Activated CD4-positive, alpha-beta T cell treated with anti-CD3 and anti-CD28 coated beads for 36 hours (primary cell): ENCODE measurements at regions not wholly inside any gene's neighbourhood (a gene's known extent, or its start where the extent isn't known, plus 50 kb on each side); places are given as distances from the start of the nearest gene placed in this dataset.

Source experiments
- ATAC-seq: fragments of 200-7000 bp; cut with Tn5 transposase; one replicate; pipeline ENCODE4 v1.10.0; 2021; ENCODE audit warnings: mild to moderate bottlenecking, moderate library complexity
- CTCF ChIA-PET: fragments of 350-600 bp; sonication (Branson Sonifier 250); formaldehyde crosslinking; loops from one replicate; lab custom pipeline; 2021; ENCODE audit warnings: antibody characterized with exemption; lab: Charles Lee
- POLR2A ChIA-PET: fragments of 350-600 bp; sonication (Branson Sonifier 250); formaldehyde crosslinking; loops from one replicate; lab custom pipeline; 2021; ENCODE audit warnings: antibody characterized with exemption, inconsistent platforms; lab: Charles Lee
- DNase-seq: peaks from one replicate; pipeline ENCODE4 v3.0.0-alpha.2; 2020
- H3K27ac Mint-ChIP-seq: one replicate; pipeline ENCODE4 v1.8.0; 2021; ENCODE audit warnings: mixed read lengths
- H3K27me3 Mint-ChIP-seq: one replicate; pipeline ENCODE4 v1.8.0; 2021; ENCODE audit warnings: mixed read lengths
- H3K36me3 Mint-ChIP-seq: one replicate; pipeline ENCODE4 v1.8.0; 2021; ENCODE audit warnings: low read depth, mixed read lengths
- H3K4me1 Mint-ChIP-seq: one replicate; pipeline ENCODE4 v1.8.0; 2021; ENCODE audit warnings: mixed read lengths
- H3K4me3 Mint-ChIP-seq: one replicate; pipeline ENCODE4 v1.8.0; 2021; ENCODE audit warnings: mild to moderate bottlenecking, moderate library complexity, mixed read lengths
- H3K9me3 Mint-ChIP-seq: one replicate; pipeline ENCODE4 v1.8.0; 2021; ENCODE audit warnings: low read depth, mixed read lengths
- intact Hi-C, 2 experiments: fragments of 100-400 bp; cut with DNase I in 1 of 2; cut with micrococcal nuclease in 1 of 2; formaldehyde crosslinking; loops; one replicate each; pipeline versions ENCODE4 v1.14.2 to v1.15.1; 2022 to 2024; cut with DNase I, micrococcal nuclease

DNA sequence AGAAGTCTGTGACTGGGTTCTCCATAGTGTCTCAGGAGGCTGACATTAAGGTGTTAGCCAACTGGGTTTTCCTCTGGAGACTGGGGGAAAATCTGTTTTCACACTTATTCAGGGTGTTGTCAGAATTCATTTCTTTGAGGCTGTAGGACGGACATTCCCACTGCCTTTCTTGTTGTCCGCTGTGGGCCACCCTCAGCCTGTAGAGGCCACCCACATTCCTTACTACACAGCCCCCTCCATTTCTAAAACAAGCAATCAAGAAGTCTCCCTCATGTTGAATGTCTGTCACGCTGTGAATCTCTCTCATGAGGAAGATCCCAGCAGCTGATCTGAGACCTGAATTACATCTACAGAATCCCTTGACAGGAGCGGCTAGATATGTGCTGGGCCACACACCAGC, 295.5 kb upstream of the RUNX1 start:
- DNase-seq (no peak), ATAC-seq (no peak)
- Mint-ChIP-seq H3K27me3 (peaks cover 3% of the 10 kb centered on the region), H3K9me3 (no peaks in the 10 kb centered on the region), H3K4me3 (no peak overlapping the region), H3K36me3 (no peaks in the 10 kb centered on the region), H3K27ac (peak overlapping the region; percentile 7), H3K4me1 (peaks cover 37% of the 10 kb centered on the region)
- intact Hi-C loops, result loop anchor here (5.0 kb wide), 3 partner anchors 87 to 537 kb away; no protein-coding TSS in a partner anchor
- ChIA-PET CTCF (interaction anchor here (0.6 to 0.7 kb wide), 2 partner anchors 60 to 69 kb away, joined by 3 read pairs; no protein-coding TSS in a partner anchor), POLR2A (no interaction called here)

DNA sequence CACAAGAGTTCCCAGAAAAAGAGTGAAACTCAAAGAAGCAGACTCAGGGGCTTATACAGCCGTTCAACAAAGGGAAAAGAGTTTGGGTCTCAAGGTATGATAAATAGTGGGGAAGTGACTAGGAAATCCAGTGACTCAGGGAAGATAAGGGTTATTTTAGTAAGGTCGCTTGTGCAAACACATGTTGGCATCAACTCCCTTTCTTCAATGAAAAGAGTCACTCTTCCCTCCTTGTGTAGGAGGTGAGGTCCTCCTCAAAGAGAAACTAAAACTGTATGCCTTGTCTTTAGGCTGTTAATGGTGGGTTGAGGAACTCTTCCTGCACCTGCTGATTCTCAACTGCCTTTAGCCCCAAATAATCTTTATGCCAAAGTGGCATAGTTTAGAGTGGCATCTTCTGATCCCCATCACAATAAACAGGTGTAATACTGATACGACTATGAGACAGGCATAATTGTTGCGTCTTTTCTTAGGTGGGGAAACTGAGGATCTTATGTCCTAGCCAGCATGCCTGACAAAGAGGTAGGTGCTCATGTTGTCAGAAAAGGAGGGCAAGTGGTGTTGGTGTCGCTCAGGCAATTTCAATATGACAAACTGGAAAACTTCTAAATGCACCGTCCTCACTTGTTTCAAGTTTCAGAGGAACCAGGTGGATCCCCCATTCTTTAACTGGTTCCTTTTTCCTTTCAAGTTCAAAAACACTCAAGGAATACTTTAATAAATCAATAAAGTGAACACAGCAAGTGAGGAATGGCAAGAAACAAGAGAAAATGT, 294.1 kb upstream of the RUNX1 start:
- Mint-ChIP-seq H3K27ac (peak overlapping the region; percentile 94), H3K9me3 (peaks cover 3% of the 10 kb centered on the region), H3K36me3 (no peaks in the 10 kb centered on the region), H3K4me1 (peaks cover 40% of the 10 kb centered on the region), H3K27me3 (peaks cover 3% of the 10 kb centered on the region), H3K4me3 (peak overlapping the region; percentile 59)
- CTCF ChIA-PET, result interaction anchor here (0.6 to 0.8 kb wide), 2 partner anchors 467 to 766 kb away, joined by 3 to 4 read pairs; no protein-coding TSS in a partner anchor
- POLR2A ChIA-PET, result no interaction called here
- intact Hi-C loops, result loop anchor here (1.0 to 5.0 kb wide), 15 partner anchors 8 to 536 kb away; no protein-coding TSS in a partner anchor
- peak; percentile 83 for ATAC-seq
- peak; percentile 35 for DNase-seq

DNA sequence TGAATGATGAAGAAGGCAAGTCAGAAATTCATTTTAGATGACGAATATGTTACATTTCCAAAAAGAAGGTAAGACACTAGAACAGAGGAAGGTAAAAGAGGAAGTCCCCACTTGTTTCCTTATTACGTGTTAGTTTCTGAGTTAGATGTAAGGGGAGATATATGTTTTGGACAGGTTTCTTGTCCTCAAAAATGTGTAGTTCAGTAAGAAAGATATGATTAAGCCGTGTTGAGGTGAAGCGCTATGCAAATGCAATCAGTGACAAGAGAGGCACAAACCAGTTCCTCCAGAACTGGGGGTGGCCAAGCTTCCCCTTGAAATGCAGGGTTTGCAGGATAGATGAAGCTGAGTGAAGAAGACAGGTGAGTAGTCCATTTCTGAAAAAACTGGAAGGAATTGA, 293.3 kb upstream of the RUNX1 start:
- intact Hi-C loops, result loop anchor here (1.0 to 5.0 kb wide), 12 partner anchors 85 to 535 kb away; partner anchors contain the start of gene RUNX1 (in 1 of the 2)
- H3K27me3 Mint-ChIP-seq, result peaks cover 1% of the 10 kb centered on the region
- ATAC-seq (peak; percentile 78), DNase-seq (peak; percentile 55)
- ChIA-PET CTCF (interaction anchor here (0.8 kb wide), 1 partner anchor 466 kb away, joined by 4 read pairs; no protein-coding TSS in a partner anchor), POLR2A (no interaction called here)
- peak overlapping the region; percentile 94 for H3K27ac Mint-ChIP-seq
- H3K9me3 Mint-ChIP-seq, result peaks cover 3% of the 10 kb centered on the region
- H3K4me3 Mint-ChIP-seq, result peak overlapping the region; percentile 59
- peaks cover 39% of the 10 kb centered on the region for H3K4me1 Mint-ChIP-seq
- H3K36me3 Mint-ChIP-seq, result no peaks in the 10 kb centered on the region

DNA sequence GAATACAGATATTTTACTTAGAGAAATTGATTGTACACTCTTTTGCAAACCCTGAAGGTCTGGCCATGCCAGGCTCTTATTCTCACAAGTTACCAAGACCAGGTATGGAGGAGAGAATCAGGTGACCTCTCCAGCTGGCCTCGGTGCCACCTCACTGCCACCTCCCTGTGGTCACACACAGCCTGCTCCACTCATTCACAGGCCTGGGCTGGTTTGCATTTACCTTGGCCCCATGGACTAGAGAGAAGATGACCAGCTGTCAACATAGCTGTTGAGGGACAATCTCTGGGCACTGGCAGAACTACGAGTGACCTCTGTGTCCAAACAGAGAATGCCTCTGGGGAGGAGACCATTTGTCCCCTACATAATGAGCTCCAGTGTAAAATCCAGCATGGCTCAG, 291.2 kb upstream of the RUNX1 start:
- CTCF ChIA-PET, result no interaction called here
- intact Hi-C loops, result loop anchor here (5.0 kb wide), 3 partner anchors 83 to 533 kb away; no protein-coding TSS in a partner anchor
- Mint-ChIP-seq H3K9me3 (peaks cover 3% of the 10 kb centered on the region), H3K4me3 (no peak overlapping the region), H3K27me3 (no peaks in the 10 kb centered on the region), H3K4me1 (peaks cover 48% of the 10 kb centered on the region), H3K36me3 (no peaks in the 10 kb centered on the region), H3K27ac (no peak overlapping the region)
- ATAC-seq (no peak), DNase-seq (peak; percentile 25)
- POLR2A ChIA-PET, result interaction anchor here (0.6 kb wide), 1 partner anchor 292 kb away, joined by 3 read pairs; no protein-coding TSS in a partner anchor

DNA sequence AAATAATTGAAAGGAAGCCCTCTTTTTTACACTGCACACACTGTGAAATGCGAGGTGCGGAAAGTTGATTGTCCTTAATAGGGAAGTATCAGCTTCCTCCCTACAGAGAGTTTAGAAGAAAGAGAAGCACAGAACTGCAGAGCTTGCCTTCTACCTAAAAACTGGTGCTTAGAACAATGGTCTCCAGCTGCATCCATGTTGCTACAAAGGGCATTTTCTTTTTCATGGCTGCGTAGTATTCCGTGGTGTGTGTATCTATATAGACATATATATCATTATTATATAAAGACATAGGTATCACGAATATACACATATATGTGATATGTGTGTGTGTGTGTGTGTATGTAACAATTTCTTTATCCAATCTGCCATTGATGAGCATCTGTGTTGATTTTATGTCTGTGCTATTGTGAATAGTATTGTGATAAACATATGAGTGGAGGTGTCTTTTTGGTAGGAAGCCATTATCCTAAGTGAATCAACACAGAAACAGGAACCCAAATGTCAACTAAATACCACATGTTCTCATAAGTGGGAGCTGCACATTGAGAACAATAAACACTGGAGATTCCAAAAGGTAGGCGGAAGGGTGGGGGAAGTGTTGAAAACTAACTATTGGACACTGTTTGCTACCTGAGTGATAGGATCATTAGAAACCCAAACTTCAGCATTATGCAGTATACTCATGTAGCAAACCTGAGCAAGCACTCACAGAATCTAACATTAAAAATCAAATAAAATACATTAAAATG, 290.0 kb upstream of the RUNX1 start:
- no peaks in the 10 kb centered on the region for H3K27me3 Mint-ChIP-seq
- no peak overlapping the region for H3K27ac Mint-ChIP-seq
- no peak overlapping the region for H3K4me3 Mint-ChIP-seq
- peaks cover 3% of the 10 kb centered on the region for H3K9me3 Mint-ChIP-seq
- H3K4me1 Mint-ChIP-seq, result peaks cover 49% of the 10 kb centered on the region
- intact Hi-C loops, result loop anchor here in 1 of 2 experiments (10.0 kb wide), 1 partner anchor 56 kb away; no protein-coding TSS in a partner anchor
- no peak for DNase-seq
- POLR2A ChIA-PET, result no interaction called here
- no peaks in the 10 kb centered on the region for H3K36me3 Mint-ChIP-seq
- ATAC-seq, result no peak
- CTCF ChIA-PET, result interaction anchor here (0.7 to 1.3 kb wide), 5 partner anchors 9 to 1152 kb away, joined by 3 to 4 read pairs (median 3); no protein-coding TSS in a partner anchor

DNA sequence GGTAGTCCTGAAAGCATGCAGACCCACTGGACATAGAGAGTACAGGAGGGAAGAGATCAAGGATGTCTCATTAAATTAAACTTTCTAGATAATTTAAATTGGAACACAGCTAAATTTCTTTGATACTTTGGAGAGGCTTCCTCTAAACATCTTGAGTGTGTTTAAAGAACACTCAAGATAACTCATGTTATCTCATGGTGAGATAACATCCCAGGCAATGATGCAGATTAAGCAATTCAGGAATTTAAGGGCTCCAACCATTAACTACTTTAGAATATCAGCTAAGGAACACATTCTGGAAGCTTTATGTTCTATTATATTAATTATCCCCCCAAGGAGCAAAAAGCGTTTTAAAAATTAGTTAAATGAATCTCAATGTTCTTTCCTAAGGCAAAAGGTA, 289.2 kb upstream of the RUNX1 start:
- ATAC-seq (no peak), DNase-seq (no peak)
- H3K9me3 Mint-ChIP-seq, result peaks cover 3% of the 10 kb centered on the region
- CTCF ChIA-PET, result interaction anchor here (0.7 to 1.3 kb wide), 3 partner anchors 8 to 1152 kb away, joined by 3 to 4 read pairs (median 3); no protein-coding TSS in a partner anchor
- no peak overlapping the region for H3K27ac Mint-ChIP-seq
- H3K4me1 Mint-ChIP-seq, result peaks cover 41% of the 10 kb centered on the region
- no peak overlapping the region for H3K4me3 Mint-ChIP-seq
- H3K36me3 Mint-ChIP-seq, result no peaks in the 10 kb centered on the region
- no peaks in the 10 kb centered on the region for H3K27me3 Mint-ChIP-seq
- POLR2A ChIA-PET, result no interaction called here
- intact Hi-C loops, result loop anchor here in 1 of 2 experiments (10.0 kb wide), 1 partner anchor 57 kb away; no protein-coding TSS in a partner anchor

DNA sequence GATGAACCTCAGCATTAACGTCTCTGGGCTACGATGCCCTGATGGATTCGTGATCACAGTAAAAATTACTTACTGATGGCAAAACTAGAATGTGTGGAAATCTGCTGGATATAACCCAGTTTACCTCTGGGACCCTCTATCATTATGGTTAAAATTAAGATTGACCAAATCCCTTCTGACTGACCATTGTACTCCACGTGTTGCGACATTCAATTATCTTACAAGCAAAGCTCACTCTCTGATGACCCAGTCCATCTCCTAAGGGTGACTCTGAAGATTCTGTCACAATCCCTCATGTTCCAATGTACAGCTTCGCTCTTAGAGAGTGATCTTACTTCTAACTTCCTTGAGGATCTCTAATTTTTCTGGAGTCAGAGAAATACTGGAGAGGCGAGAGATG, 288.5 kb upstream of the RUNX1 start:
- peaks cover 3% of the 10 kb centered on the region for H3K9me3 Mint-ChIP-seq
- CTCF ChIA-PET, result interaction anchor here (1.1 kb wide), 1 partner anchor 13 kb away, joined by 3 read pairs; no protein-coding TSS in a partner anchor
- H3K4me1 Mint-ChIP-seq, result peaks cover 34% of the 10 kb centered on the region
- no peak for ATAC-seq
- no peak overlapping the region for H3K27ac Mint-ChIP-seq
- no peak for DNase-seq
- no peaks in the 10 kb centered on the region for H3K27me3 Mint-ChIP-seq
- no peak overlapping the region for H3K4me3 Mint-ChIP-seq
- H3K36me3 Mint-ChIP-seq, result no peaks in the 10 kb centered on the region
- intact Hi-C loops, result loop anchor here in 1 of 2 experiments (10.0 kb wide), 1 partner anchor 57 kb away; no protein-coding TSS in a partner anchor
- POLR2A ChIA-PET, result no interaction called here

DNA sequence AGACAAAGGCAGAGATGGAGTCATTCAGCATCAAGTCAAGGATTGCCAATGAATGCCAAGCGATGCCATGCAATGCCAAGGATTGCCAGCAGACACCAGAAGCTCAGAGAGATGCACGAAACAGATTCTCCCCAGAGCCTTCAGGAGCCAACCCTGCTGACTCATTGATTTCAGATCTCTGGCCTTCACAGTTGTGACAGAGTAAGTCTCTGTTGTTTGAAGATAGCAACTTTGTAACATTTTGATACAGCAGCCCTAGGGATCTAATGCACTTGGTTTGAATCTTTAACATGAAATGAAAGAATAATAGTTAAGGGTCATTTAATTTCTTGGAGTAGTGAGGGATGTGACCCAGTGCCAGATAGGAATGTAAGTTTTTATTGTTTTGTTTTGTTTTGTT, 287.4 kb upstream of the RUNX1 start:
- ATAC-seq, result peak; percentile 76
- H3K4me3 Mint-ChIP-seq, result no peak overlapping the region
- POLR2A ChIA-PET, result interaction anchor here (0.5 to 1.1 kb wide), 2 partner anchors 56 to 400 kb away, joined by 3 read pairs; no protein-coding TSS in a partner anchor

DNA sequence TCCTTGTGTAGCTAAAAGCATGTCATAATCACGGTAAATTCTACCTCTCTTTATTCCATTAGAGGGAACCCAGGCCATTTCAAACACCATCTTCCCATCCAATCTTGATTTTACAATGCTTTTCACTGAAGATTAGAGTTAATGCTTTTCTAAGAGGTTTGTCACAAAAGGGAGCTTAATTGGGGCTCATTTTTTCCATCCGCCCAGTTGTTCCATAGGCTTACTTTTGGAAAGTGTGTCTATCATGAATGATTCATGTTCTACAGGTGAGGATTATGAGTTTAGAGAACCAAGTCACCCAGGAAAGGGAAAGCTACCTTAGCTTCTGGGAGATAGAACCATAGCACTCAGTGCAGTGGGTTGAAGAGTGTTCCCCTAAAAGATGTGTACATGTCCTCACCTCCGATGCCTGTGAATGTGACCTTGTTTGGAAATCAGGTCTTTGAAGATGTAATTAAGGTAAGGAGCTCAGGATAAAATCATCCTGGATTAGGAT, 286.9 kb upstream of the RUNX1 start:
- ChIA-PET CTCF (interaction anchor here (1.0 to 1.2 kb wide), 4 partner anchors 15 to 588 kb away, joined by 3 to 4 read pairs (median 3); no protein-coding TSS in a partner anchor), POLR2A (interaction anchor here (0.5 to 1.1 kb wide), 2 partner anchors 57 to 400 kb away, joined by 3 read pairs; no protein-coding TSS in a partner anchor)
- Mint-ChIP-seq H3K27me3 (no peaks in the 10 kb centered on the region), H3K4me3 (no peak overlapping the region), H3K27ac (peak overlapping the region; percentile 65), H3K9me3 (peaks cover 7% of the 10 kb centered on the region), H3K36me3 (no peaks in the 10 kb centered on the region), H3K4me1 (peaks cover 27% of the 10 kb centered on the region)
- ATAC-seq (peak; percentile 72), DNase-seq (peak; percentile 57)
- intact Hi-C loops, result loop anchor here in 1 of 2 experiments (10.0 kb wide), 1 partner anchor 59 kb away; no protein-coding TSS in a partner anchor

More for the DNA sequence above, 287.4 kb upstream of the RUNX1 start:
- Mint-ChIP-seq H3K27ac (peak overlapping the region; percentile 65), H3K9me3 (peaks cover 3% of the 10 kb centered on the region), H3K36me3 (no peaks in the 10 kb centered on the region), H3K4me1 (peaks cover 24% of the 10 kb centered on the region), H3K27me3 (no peaks in the 10 kb centered on the region)
- CTCF ChIA-PET, result interaction anchor here (1.0 to 1.2 kb wide), 4 partner anchors 14 to 589 kb away, joined by 3 to 4 read pairs (median 3); no protein-coding TSS in a partner anchor
- DNase-seq, result peak; percentile 34
- intact Hi-C loops, result loop anchor here in 1 of 2 experiments (10.0 kb wide), 1 partner anchor 58 kb away; no protein-coding TSS in a partner anchor

DNA sequence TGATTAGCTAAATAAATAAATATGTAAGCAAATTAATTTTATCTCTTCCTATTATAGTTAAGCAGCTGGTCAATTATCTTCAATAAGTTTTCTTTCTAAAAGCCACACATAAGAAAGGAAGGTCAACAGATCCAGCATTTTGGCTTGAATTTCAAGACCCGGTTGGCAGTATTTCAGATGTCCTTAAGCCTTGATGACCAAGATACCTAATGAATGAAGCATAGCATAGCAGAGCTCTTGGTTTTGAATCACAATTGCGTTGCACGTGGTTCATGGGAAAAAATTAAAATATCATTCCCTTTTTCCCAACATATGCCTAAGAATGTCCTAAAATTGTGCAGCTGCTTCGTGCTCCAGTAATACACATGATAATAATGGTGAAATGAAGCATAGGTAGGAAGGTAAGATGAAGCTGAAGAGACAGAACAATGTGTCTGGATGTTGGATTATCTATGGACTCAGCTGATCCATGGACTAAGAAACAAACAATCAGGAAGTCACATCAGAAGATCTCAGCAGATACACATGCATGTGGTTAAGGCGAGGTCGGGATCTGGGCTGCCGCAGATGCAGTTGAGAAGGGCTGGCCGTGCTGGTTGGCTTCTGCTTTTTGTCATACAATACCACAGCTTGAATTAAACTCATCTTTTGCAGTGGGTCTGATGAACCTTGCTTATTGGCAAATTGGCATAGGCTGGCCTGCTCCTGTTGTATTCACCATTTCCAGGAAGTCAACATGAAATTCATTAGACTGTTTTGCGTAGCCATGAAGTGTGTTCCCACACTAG, 284.9 kb upstream of the RUNX1 start:
- DNase-seq (no peak), ATAC-seq (no peak)
- intact Hi-C loops, result loop anchor here in 1 of 2 experiments (10.0 kb wide), 1 partner anchor 61 kb away; no protein-coding TSS in a partner anchor
- Mint-ChIP-seq H3K36me3 (no peaks in the 10 kb centered on the region), H3K9me3 (peaks cover 7% of the 10 kb centered on the region), H3K27me3 (no peaks in the 10 kb centered on the region), H3K4me3 (no peak overlapping the region), H3K27ac (no peak overlapping the region), H3K4me1 (peaks cover 22% of the 10 kb centered on the region)
- POLR2A ChIA-PET, result no interaction called here
- CTCF ChIA-PET, result interaction anchor here (0.5 to 1.4 kb wide), 2 partner anchors 66 to 95 kb away, joined by 3 read pairs; no protein-coding TSS in a partner anchor
